OCI-LY1 (cell line): ENCODE measurements at regions not wholly inside any gene's neighbourhood (a gene's known extent, or its start where the extent isn't known, plus 50 kb on each side); places are given as distances from the start of the nearest gene placed in this dataset.

Source experiments
- CTCF ChIP-seq: fragments of 200-600 bp; sonication (generic), shearing (Covaris generic); IDR thresholded peaks from 2 replicates; pipeline ENCODE4 v1.5.1; 2017; ENCODE audit warnings: mild to moderate bottlenecking, antibody characterized with exemption, low read length, moderate library complexity, mixed read lengths
- EZH2 ChIP-seq: fragments of 200-600 bp; sonication (generic), shearing (Covaris generic); IDR thresholded peaks from 2 replicates; pipeline ENCODE4 v1.8.0; 2017; ENCODE audit warnings: borderline replicate concordance, mixed run types, mild to moderate bottlenecking, antibody characterized with exemption, low read length, moderate library complexity, mixed read lengths

- TF ChIP-seq EZH2 (no peak), CTCF (no peak)
Observed at GRCh38 chr17:69779378-69780214, 295.4 kb upstream of the KCNJ16 start.
